ENCODE measurements at regions not wholly inside any gene's neighbourhood (a gene's known extent, or its start where the extent isn't known, plus 50 kb on each side); places are given as distances from the start of the nearest gene placed in this dataset.

DNA sequence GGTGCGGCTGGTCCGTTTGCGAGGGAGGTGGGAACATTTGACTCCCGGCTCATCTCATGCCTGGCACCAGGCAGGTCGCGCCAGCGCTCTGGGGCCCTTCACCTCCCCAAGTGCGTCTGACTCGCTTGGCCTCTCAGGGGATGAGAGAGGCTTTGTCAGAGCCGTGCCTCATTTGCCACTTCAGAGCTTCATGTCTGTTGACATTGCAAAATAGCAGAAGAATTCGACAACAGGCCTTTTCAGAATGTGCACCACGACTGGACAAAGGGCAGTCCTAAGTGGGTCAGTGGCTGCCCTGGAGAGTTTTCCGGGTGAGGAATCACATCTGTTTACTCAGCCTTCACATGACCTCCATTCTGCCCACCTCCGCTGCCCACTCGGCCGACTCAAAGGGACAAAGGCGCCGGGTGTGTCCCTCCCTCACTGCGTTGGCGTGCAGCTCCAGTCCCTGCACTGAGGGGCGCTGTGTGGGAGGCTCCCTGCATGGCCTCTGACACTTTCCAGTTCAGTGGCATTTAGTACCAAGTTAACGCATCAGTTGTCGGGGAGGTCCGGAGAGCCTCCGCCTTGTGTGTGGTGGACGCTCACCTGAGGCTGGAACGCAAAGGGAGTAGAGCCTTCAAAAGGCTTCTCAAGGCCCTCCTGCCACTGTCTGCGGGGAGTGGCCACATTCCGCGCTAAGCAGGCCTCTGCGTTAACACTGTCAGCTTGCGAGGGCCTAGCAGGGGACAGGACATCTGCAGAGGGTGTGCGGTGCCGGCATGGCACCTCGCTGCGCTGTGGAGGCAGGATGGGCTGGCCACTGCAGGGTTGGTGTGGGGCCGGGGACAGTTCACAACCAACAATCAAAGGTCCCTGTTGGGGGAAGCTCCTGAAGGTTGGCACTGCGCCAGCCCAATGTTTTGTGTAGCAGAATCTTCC lies 171.5 kb downstream of the NXNL2 start:
- Histone ChIP-seq H2BK12ac (ENCODE audit: low read length) (no peak overlapping the region), H3K27ac (replicated peaks; ENCODE audit: low read length) (no peak overlapping the region), H3K23ac (ENCODE audit: low read depth, low read length, poor library complexity) (no peak overlapping the region), H3K79me1 (ENCODE audit: low read depth, low read length) (no peaks in the 10 kb centered on the region), H2AFZ (ENCODE audit: low read length) (peak overlapping the region; percentile 64), H2AK5ac (ENCODE audit: low read depth, low read length) (peak overlapping the region; percentile 79), H3K27me3 (ENCODE audit: control insufficient read depth in 3 of 3, insufficient read depth in 3 of 3, low read depth in 1 of 3, low read length in 3 of 3) (peaks cover 0 to 44% (median 0%) of the 10 kb centered on the region in 3 experiments), H3K14ac (ENCODE audit: low read length) (peak overlapping the region; percentile 67), H3K18ac (ENCODE audit: low read length) (peak overlapping the region; percentile 78), H2BK5ac (ENCODE audit: low read length) (no peak overlapping the region), H2BK15ac (ENCODE audit: low read length) (peak overlapping the region; percentile 4), H3K4me3 (ENCODE audit: low read length in 2 of 2) (no peak overlapping the region), H3K4me1 (ENCODE audit: control insufficient read depth in 2 of 2, insufficient read depth in 1 of 2, low read depth in 1 of 2, low read length in 2 of 2) (peaks cover 4 to 6% of the 10 kb centered on the region in 2 donors), H4K91ac (ENCODE audit: low read depth, low read length, poor library complexity) (peak overlapping the region; percentile 79), H4K8ac (ENCODE audit: low read depth, low read length) (no peak overlapping the region), H3K36me3 (replicated peaks in 1 of 2; ENCODE audit: control insufficient read depth in 2 of 2, insufficient read depth in 2 of 2, low read length in 2 of 2) (no peaks in the 10 kb centered on the region), H2BK120ac (ENCODE audit: low read depth, low read length) (no peak overlapping the region), H3K4me2 (ENCODE audit: insufficient read depth, low read length, poor library complexity, severe bottlenecking) (no peak overlapping the region), H3K4ac (ENCODE audit: low read length) (no peak overlapping the region), H3K9ac (ENCODE audit: low read depth, low read length, poor library complexity) (no peak overlapping the region), H3K9me3 (replicated peaks in 1 of 2; ENCODE audit: control insufficient read depth in 2 of 2, insufficient read depth in 1 of 2, low read depth in 1 of 2, low read length in 2 of 2) (peaks cover 0 to 10% of the 10 kb centered on the region in 2 donors)
- no CpG with 5 or more reads among the region's 38 CpGs for WGBS, 2 donors (ENCODE audit: extremely low coverage in 2 of 2, insufficient read length in 2 of 2, insufficient replicate concordance in 1 of 2)
- DNase-seq (ENCODE audit: low spot score), result no peak

DNA sequence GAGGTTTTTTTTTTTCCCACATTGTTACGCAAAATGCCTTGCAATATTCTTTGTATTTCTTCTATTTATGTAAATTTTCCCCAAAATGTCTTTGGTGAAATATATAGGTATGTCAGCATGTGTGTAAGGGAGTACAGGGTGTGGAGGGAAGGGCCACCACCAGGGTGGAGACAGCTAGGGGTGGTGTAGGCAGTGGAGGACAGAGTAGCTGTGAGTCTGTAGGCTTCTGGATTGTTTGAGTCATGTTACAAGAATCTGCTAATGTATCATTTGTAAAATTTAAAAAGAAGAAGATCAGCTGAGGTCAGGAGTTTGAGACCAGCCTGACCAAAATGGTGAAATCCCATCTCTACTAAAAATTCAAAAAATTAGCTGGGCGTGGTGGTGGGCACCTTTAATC lies 175.5 kb downstream of the NXNL2 start:
- no CpG with 5 or more reads among the region's 2 CpGs for WGBS, 2 donors (ENCODE audit: extremely low coverage in 2 of 2, insufficient read length in 2 of 2, insufficient replicate concordance in 1 of 2)
- no peak overlapping the region for H3K23ac ChIP-seq (ENCODE audit: low read depth, low read length, poor library complexity)
- no peak overlapping the region for H2AK5ac ChIP-seq (ENCODE audit: low read depth, low read length)
- H3K9me3 ChIP-seq (replicated peaks in 1 of 2; ENCODE audit: control insufficient read depth in 2 of 2, insufficient read depth in 1 of 2, low read depth in 1 of 2, low read length in 2 of 2), result peaks cover 2 to 5% of the 10 kb centered on the region in 2 donors
- H3K18ac ChIP-seq (ENCODE audit: low read length), result no peak overlapping the region
- no peak overlapping the region for H4K8ac ChIP-seq (ENCODE audit: low read depth, low read length)
- H3K27me3 ChIP-seq (ENCODE audit: control insufficient read depth in 3 of 3, insufficient read depth in 3 of 3, low read depth in 1 of 3, low read length in 3 of 3), result peaks cover 0 to 20% (median 0%) of the 10 kb centered on the region in 3 experiments
- no peak overlapping the region for H3K4ac ChIP-seq (ENCODE audit: low read length)
- H3K9ac ChIP-seq (ENCODE audit: low read depth, low read length, poor library complexity), result no peak overlapping the region
- no peak overlapping the region for H3K14ac ChIP-seq (ENCODE audit: low read length)
- H3K4me2 ChIP-seq (ENCODE audit: insufficient read depth, low read length, poor library complexity, severe bottlenecking), result no peak overlapping the region
- H2BK15ac ChIP-seq (ENCODE audit: low read length), result no peak overlapping the region
- H3K27ac ChIP-seq (replicated peaks; ENCODE audit: low read length), result no peak overlapping the region
- no peaks in the 10 kb centered on the region for H3K79me1 ChIP-seq (ENCODE audit: low read depth, low read length)
- no peaks in the 10 kb centered on the region for H3K36me3 ChIP-seq (replicated peaks in 1 of 2; ENCODE audit: control insufficient read depth in 2 of 2, insufficient read depth in 2 of 2, low read length in 2 of 2)
- no peak overlapping the region for H2BK120ac ChIP-seq (ENCODE audit: low read depth, low read length)
- no peak for DNase-seq (ENCODE audit: low spot score)
- H2BK12ac ChIP-seq (ENCODE audit: low read length), result no peak overlapping the region
- no peak overlapping the region for H2AFZ ChIP-seq (ENCODE audit: low read length)
- no peak overlapping the region for H2BK5ac ChIP-seq (ENCODE audit: low read length)
- no peak overlapping the region for H4K91ac ChIP-seq (ENCODE audit: low read depth, low read length, poor library complexity)
- peaks cover 4 to 6% of the 10 kb centered on the region in 2 donors for H3K4me1 ChIP-seq (ENCODE audit: control insufficient read depth in 2 of 2, insufficient read depth in 1 of 2, low read depth in 1 of 2, low read length in 2 of 2)
- H3K4me3 ChIP-seq (ENCODE audit: low read length in 2 of 2), result no peak overlapping the region

DNA sequence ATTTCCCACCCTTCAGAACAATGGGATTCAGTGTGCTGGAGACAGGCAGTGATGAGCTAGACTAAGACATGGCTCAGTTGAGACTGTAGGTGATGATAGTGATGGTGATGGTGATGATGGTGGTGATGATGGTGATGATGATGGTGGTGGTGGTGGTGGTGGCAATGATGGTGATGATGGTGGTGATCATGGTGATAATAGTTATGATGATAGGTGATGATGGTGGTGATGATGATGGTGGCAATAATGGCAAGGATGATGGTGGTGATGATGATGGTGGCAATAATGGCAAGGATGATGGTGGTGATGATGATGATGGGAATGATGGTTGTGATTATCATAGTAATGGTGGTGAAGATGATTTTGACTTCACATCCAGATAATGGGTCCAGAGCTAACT lies 176.7 kb downstream of the NXNL2 start:
- Histone ChIP-seq H3K36me3 (replicated peaks in 1 of 2; ENCODE audit: control insufficient read depth in 2 of 2, insufficient read depth in 2 of 2, low read length in 2 of 2) (no peaks in the 10 kb centered on the region), H4K91ac (ENCODE audit: low read depth, low read length, poor library complexity) (no peak overlapping the region), H3K9ac (ENCODE audit: low read depth, low read length, poor library complexity) (no peak overlapping the region), H3K4me2 (ENCODE audit: insufficient read depth, low read length, poor library complexity, severe bottlenecking) (no peak overlapping the region), H3K9me3 (replicated peaks in 1 of 2; ENCODE audit: control insufficient read depth in 2 of 2, insufficient read depth in 1 of 2, low read depth in 1 of 2, low read length in 2 of 2) (peaks cover 2 to 9% of the 10 kb centered on the region in 2 donors), H3K4me1 (ENCODE audit: control insufficient read depth in 2 of 2, insufficient read depth in 1 of 2, low read depth in 1 of 2, low read length in 2 of 2) (peaks cover under 1 to 1% of the 10 kb centered on the region in 2 donors), H3K23ac (ENCODE audit: low read depth, low read length, poor library complexity) (no peak overlapping the region), H4K8ac (ENCODE audit: low read depth, low read length) (no peak overlapping the region), H3K4me3 (ENCODE audit: low read length in 2 of 2) (no peak overlapping the region), H3K14ac (ENCODE audit: low read length) (no peak overlapping the region), H3K27me3 (ENCODE audit: control insufficient read depth in 3 of 3, insufficient read depth in 3 of 3, low read depth in 1 of 3, low read length in 3 of 3) (peaks cover 0 to 20% (median 0%) of the 10 kb centered on the region in 3 experiments), H3K18ac (ENCODE audit: low read length) (no peak overlapping the region), H3K79me1 (ENCODE audit: low read depth, low read length) (no peaks in the 10 kb centered on the region), H2BK120ac (ENCODE audit: low read depth, low read length) (no peak overlapping the region), H3K27ac (replicated peaks; ENCODE audit: low read length) (no peak overlapping the region), H2AK5ac (ENCODE audit: low read depth, low read length) (no peak overlapping the region), H2BK12ac (ENCODE audit: low read length) (no peak overlapping the region), H2BK15ac (ENCODE audit: low read length) (no peak overlapping the region), H2BK5ac (ENCODE audit: low read length) (no peak overlapping the region), H3K4ac (ENCODE audit: low read length) (no peak overlapping the region), H2AFZ (ENCODE audit: low read length) (no peak overlapping the region)
- DNase-seq (ENCODE audit: low spot score), result no peak

- Histone ChIP-seq H4K91ac (ENCODE audit: low read depth, low read length, poor library complexity) (no peak overlapping the region), H3K4ac (ENCODE audit: low read length) (no peak overlapping the region), H3K36me3 (replicated peaks in 1 of 2; ENCODE audit: control insufficient read depth in 2 of 2, insufficient read depth in 2 of 2, low read length in 2 of 2) (no peaks in the 10 kb centered on the region), H3K9ac (ENCODE audit: low read depth, low read length, poor library complexity) (no peak overlapping the region), H2BK15ac (ENCODE audit: low read length) (no peak overlapping the region), H4K8ac (ENCODE audit: low read depth, low read length) (no peak overlapping the region), H3K4me3 (ENCODE audit: low read length in 2 of 2) (no peak overlapping the region), H2AK5ac (ENCODE audit: low read depth, low read length) (no peak overlapping the region), H3K27me3 (ENCODE audit: control insufficient read depth in 3 of 3, insufficient read depth in 3 of 3, low read depth in 1 of 3, low read length in 3 of 3) (peaks cover 0 to 20% (median 0%) of the 10 kb centered on the region in 3 experiments), H3K23ac (ENCODE audit: low read depth, low read length, poor library complexity) (no peak overlapping the region), H3K4me1 (ENCODE audit: control insufficient read depth in 2 of 2, insufficient read depth in 1 of 2, low read depth in 1 of 2, low read length in 2 of 2) (no peaks in the 10 kb centered on the region), H3K79me1 (ENCODE audit: low read depth, low read length) (no peaks in the 10 kb centered on the region), H2AFZ (ENCODE audit: low read length) (no peak overlapping the region), H3K18ac (ENCODE audit: low read length) (no peak overlapping the region), H3K27ac (replicated peaks; ENCODE audit: low read length) (no peak overlapping the region), H2BK120ac (ENCODE audit: low read depth, low read length) (no peak overlapping the region), H3K4me2 (ENCODE audit: insufficient read depth, low read length, poor library complexity, severe bottlenecking) (no peak overlapping the region), H2BK5ac (ENCODE audit: low read length) (no peak overlapping the region), H3K9me3 (replicated peaks in 1 of 2; ENCODE audit: control insufficient read depth in 2 of 2, insufficient read depth in 1 of 2, low read depth in 1 of 2, low read length in 2 of 2) (peaks cover 2 to 9% of the 10 kb centered on the region in 2 donors), H2BK12ac (ENCODE audit: low read length) (no peak overlapping the region), H3K14ac (ENCODE audit: low read length) (no peak overlapping the region)
- DNase-seq (ENCODE audit: low spot score), result no peak
- WGBS, 2 donors (ENCODE audit: extremely low coverage in 2 of 2, insufficient read length in 2 of 2, insufficient replicate concordance in 1 of 2), result no CpG with 5 or more reads among the region's 2 CpGs
Measured at GRCh38 chr9:88712484-88712883, 177.5 kb downstream of the NXNL2 start.
